HG03565 (cell line): ENCODE measurements at regions not wholly inside any gene's neighbourhood (a gene's known extent, or its start where the extent isn't known, plus 50 kb on each side); places are given as distances from the start of the nearest gene placed in this dataset.
"Not testable (repeated sequence)": the region's sequence is repeated elsewhere in the genome, so short reads cannot be mapped to it uniquely, and the experiment has no call there.

ENCODE experiments used
- ATAC-seq: cut with Tn5 transposase; IDR thresholded peaks from one replicate; pipeline ENCODE4 v1.9.1; 2021; ENCODE audit warnings: mild to moderate bottlenecking, moderate library complexity; ENCODE audit not compliant: unreplicated experiment

DNA sequence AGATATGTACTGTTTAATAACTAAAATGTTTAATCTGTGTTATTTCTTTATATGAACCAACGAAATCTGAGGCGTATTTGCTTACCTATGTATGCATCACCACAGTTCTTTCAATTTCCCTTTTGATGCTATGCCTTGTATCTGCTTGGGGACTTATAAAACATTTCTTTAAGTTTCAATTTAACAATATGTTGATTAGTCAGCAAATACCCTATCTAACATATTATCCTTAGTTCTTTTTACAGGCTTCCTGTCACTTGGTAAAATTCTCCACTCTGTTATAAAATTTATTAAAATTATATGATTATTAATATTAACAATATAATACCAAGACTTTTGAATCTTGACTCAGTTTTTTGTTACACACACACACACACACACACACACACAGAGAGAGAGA is 174.3 kb downstream of the CPS1 start:
- ATAC-seq: no peak

DNA sequence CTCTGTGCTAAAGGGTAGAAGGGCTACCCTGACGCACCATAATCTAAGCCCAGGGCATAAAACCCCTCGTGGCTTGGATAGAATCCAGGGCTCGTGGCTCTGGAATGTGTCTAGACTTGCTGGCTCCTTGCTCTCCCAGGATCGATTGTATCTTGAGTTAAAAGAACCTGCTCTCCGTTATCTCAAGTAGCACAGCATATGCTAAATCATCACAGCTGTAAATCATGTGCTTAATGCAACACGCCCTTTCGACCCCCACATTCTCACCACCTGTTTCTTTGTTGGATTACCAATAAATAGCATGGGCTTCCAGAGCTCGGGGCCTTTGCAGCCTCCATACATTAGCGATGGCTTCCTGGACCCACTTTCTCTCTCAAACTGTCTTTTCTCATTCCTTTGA is 190.4 kb downstream of the CPS1 start:
- not testable (repeated sequence) for ATAC-seq

DNA sequence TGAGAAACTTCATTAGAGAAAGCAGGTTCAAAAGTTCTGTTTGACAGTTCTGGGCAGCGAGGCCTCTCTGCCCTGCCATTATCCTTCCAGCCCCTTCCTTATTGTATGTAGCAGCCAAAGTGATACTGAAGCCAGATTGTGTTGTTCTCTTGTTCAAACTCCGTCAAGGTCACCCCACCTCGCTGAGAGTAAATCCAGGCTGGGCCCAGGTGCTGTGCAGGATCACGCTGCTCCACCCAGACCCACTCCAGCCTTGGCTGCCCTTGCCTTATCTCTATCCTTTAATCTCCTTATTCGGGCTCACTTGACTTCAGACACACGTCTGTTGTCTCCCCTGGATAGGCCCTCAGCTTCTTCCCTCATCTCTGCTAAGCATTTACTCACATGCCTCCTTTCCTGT is 196.1 kb downstream of the CPS1 start:
- no peak for ATAC-seq

DNA sequence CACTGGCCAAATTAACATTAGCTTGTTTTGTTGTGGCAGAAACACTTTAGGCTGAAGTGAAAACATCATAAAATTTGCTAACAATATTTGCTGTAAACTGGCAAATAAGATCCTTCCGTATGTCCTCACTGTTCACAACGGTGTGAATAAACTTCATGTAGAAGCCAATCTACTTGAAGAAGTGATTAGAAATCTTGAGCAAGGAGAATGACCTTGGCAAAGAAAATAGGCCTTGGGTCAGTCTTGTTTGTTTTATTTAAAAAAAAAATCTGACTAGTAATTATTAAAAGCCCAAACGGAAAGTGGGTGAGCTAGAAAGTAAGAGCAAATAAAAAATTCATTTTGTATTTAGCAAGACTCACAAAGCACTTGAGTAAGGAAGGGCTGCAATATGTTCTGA is 197.0 kb downstream of the CPS1 start:
- ATAC-seq: no peak

- no peak for ATAC-seq
Observed at GRCh38 chr2:210756855-210757254, 200.5 kb downstream of the CPS1 start.

GRCh38 chr2:210762604-210763588 is 206.5 kb downstream of the CPS1 start:
- no peak for ATAC-seq

DNA sequence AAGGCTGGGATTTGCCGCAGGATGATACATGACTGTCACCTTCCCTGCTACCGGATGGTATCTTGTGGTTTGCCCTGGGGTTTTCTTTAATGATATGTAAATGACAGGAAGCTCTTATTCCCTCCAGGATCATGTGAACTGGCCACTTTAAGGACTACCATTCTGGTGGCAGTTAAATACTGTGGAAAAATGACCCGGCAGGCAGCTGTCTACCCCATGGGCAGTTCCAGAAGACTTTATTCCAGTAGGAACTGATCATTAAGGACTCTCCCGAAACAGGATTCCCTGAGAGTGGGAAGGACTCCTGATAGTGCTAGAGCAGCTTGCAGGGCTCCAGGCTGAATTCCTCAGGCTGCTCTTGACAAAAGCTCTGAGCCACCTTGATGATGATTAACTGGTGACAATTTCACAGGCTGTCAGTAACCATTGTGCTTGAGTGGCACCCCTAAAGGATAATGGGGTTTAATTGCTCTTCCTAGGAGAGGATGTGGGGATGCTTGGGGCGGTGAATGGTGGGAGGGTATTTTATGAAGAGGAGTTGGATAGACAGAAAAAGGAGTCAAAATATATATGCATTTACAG is 212.0 kb downstream of the CPS1 start:
- no peak for ATAC-seq

DNA sequence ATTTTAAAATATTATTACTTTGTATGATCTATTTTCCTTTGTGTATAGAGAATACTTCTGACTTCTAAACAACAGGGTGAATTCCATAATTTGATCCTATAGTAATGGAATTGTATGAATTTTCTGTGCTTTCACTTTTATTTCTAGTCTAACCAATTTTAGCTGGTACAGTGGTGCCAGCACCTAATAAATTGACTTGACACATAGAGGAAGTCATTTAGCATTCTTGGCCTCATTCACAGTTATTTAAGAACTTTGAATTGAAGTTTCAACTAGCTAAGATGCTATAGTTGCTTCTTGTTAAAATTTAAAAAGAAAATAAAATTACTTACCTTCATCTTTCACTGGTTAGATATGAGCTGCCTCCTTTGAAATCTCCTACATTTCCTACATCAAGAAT is 220.4 kb downstream of the CPS1 start:
- ATAC-seq: no peak

GRCh38 chr2:210782222-210782621 is 225.8 kb downstream of the CPS1 start:
- no peak for ATAC-seq

DNA sequence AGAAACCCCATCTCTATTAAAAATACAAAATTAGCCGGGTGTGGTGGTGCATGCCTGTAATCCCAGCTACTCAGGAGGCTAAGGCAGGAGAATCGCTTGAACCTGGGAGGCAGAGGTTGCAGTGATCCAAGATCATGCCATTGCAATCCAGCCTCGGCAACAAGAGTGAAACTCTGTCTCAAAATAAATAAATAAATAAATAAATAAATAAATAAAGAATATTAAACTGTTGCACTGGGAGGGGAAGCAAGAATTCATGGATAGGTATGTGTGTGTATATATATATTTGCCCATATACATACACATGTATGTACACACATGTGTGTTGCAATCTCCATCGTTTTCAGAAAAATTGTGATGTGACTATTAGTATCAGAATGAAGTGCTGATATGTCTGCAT is 231.4 kb downstream of the CPS1 start:
- ATAC-seq: not testable (repeated sequence)

DNA sequence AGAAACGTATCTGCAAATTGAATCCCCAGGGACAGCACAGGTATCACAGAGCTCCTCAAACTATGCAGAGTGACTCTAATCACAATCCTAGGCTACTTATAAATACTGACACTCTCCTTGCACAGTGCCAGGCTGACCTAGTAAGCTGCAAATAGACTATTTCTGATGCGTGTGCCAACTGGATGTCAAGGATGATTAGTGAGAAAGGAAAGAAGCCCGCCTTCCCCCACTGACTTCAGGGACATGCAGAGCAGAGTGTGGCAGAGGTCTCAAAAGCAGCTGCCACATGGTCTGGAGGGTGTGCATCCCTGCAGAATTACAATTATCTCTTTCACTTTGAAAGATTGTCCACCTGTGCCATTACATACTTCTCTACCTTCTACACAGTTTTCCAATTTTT is 235.6 kb downstream of the CPS1 start:
- ATAC-seq: no peak

GRCh38 chr2:210795506-210795905 is 239.1 kb downstream of the CPS1 start:
- ATAC-seq: no peak

DNA sequence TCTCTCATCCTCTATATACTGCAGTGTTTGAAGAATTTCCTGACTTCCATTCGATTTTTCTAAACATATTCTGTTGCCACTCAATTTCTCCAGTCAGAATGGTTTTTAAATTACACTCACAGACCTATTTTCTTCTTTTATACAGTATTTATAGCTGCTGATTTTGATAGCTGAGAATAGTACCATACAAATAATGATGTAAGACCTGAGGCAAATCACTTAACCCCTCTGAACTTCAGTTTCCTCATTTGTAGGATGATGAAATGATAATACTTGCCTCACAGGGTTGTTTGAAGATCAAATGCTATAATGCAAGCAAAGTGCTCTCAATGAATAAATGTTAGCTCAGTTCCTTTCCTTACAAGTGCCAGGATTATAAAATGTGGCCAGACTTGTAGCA is 241.8 kb downstream of the CPS1 start:
- ATAC-seq: no peak

DNA sequence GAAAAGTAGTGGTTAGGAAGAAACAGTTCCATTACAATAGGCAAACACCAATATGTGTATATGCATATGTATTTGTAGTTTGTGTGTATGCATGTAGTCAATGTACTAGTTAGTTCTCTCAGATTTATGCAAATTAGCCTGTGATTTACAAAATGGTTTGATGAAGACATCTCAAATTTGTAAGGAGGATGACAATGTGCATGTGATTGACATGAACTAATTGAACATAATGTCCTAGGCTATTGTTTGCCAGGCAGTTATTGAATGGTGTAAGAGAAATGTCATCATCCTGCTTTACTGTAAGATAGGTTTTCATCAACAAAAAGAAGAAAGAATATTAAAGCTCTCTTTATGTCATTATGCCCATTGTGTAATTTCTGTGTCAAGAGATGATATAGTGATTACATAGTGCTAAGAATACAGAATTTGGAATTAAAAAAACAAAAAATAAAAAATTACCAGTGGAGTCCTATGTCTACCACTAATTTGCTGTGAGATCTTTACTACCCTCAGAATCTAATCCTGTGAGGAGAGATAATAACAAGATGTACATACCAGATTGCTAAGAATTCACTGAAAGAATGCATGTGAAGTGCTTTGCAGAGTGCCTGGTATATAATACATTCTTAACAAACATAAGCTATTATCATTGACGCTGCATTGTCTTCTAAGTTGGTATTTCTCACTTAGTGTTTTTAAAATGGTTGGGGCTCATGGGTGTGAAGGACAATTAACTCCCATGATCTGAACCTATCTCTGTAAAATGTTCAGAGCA is 258.0 kb downstream of the CPS1 start:
- no peak for ATAC-seq

DNA sequence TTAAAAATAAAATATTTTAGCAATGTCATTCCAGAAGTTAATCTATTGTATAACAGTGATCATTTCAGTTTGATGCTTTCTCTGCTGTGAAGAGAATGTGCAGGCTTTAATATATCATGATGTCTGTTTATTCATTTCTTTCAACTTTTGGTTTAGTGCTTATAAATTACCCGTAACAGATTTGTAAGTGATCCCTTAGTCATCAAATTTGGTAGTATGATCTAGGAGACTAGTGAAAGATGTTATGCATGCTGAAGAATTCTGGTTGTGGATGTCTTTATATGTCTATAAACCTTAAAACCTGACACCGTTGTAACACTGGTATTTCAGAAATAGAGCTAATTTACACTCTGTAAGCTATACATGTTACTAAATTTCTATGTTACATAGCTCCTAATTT is 260.4 kb downstream of the CPS1 start:
- ATAC-seq: no peak

DNA sequence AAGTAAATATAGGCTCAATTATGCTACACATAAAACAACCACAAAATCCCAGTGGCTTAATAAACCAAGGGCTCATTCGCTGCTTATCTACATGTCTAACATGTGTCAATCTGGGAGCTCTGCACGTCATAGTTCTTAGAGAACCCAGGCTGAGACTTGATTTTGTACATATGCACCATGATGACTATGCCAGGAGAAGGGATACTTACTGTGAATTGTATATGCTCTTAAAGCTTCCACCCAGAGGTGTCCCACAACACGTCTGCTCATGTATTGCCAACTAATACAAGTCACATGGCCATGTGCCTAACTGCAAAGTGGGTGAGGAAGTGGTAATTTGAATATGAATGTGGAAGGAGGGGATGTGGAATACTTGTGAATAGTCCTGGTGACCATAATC is 262.1 kb downstream of the CPS1 start:
- no peak for ATAC-seq

DNA sequence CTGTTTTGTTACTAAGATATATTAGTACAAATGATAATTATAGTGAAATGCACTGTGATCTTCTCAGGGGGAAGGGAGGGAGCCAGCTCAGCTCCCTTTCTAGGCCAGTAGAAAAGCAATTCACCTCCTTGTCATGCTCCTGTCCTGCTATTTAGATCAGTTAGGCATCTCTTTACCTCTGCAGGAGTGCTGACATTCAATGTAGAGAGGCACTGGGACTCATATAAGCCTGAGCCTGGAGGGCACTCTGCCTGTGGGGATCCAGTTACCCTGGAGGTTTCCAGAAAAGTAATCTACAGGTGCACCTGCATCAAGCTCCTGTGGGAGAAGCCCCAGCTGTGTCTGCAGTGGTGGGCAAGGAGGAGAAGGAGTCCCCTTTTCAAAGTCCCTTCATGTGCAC is 277.0 kb downstream of the CPS1 start:
- no peak for ATAC-seq

DNA sequence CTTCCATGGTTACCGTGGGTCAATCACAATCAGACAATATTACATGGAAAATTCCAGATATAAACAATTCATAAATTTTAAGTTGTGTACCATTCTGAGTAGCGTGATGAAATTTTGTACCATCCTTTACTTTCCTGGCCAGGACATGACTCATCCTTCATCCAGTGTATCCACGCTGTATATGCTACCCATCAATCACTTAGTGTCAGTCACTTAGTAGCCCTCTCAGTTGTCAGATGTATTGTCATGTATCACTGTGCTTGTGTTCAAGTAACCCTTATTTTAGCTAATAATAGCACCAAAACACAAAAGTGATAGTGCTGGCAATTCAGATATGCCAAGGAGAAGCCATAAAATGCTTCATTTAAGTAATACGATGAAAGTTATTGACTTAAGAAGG is 282.6 kb downstream of the CPS1 start:
- no peak for ATAC-seq

- no peak for ATAC-seq
Observed at GRCh38 chr2:210839450-210839849, 283.1 kb downstream of the CPS1 start.

DNA sequence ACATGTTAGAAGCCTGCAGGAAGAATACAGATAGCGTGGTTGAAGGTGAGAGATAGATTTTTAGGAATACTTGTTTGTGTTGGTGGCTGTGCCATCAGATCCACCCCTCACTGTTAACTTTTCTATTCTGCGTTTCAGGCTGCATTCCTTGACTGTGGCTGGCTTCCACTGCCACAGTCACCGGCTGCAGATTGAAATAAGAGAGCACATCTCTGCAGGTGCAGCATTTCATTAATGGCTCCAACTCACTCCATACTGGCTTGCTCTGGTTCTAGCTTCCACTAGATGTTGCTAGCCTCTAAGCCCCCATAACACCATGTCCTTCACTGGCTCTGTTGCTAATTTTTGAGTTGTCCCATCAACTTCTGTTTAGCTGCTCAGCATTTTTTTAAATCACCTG is 286.5 kb downstream of the CPS1 start:
- no peak for ATAC-seq

DNA sequence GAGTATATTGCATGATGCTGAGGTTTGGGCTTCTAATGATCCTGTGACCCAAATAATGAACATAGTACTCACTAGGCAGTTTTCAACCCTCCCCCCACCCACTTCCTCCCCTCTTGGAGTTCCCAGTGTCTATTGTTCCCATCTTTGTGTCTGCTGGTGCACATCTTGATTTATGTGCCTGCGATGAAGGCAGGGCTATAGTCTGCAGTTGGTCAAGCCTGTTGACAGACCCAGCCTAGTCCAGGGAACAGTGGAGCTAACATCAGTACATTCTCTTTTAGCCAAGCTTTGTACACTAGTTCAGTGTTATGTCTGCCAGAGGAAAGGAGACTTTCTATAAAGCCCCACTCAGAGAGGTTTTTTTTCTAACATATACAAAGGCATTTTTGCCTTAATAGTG is 287.6 kb downstream of the CPS1 start:
- no peak for ATAC-seq

- ATAC-seq: no peak
Observed at GRCh38 chr2:210859314-210859713, 302.9 kb downstream of the CPS1 start.
